GM23248 (cell line): ENCODE measurements at regions not wholly inside any gene's neighbourhood (a gene's known extent, or its start where the extent isn't known, plus 50 kb on each side); places are given as distances from the start of the nearest gene placed in this dataset.

ENCODE experiments used
- EZH2 ChIP-seq: fragments of 200-600 bp; sonication (generic); IDR thresholded peaks from 2 replicates; pipeline ENCODE4 v1.6.1; 2018; ENCODE audit warnings: antibody characterized with exemption, mild to moderate bottlenecking; ENCODE audit not compliant: insufficient read depth, poor library complexity, severe bottlenecking
- EZH2phosphoT487 ChIP-seq: fragments of 200-600 bp; sonication (generic); IDR thresholded peaks from 2 replicates; pipeline ENCODE4 v1.6.1; 2018; ENCODE audit warnings: antibody characterized with exemption, moderate library complexity, mild to moderate bottlenecking, low read depth; ENCODE audit not compliant: insufficient read depth

GRCh38 chr3:177414093-177414492 is 216.8 kb upstream of the TBL1XR1 start:
- no peak for TF ChIP-seq EZH2
- no peak for TF ChIP-seq EZH2phosphoT487
